Fibroblast of peridontal ligament (primary cell): ENCODE measurements at regions not wholly inside any gene's neighbourhood (a gene's known extent, or its start where the extent isn't known, plus 50 kb on each side); places are given as distances from the start of the nearest gene placed in this dataset.

Source experiments
- DNase-seq: peaks from one replicate; pipeline ENCODE4 v3.0.0-alpha.2; 2010; ENCODE audit errors: extremely low read depth

DNA sequence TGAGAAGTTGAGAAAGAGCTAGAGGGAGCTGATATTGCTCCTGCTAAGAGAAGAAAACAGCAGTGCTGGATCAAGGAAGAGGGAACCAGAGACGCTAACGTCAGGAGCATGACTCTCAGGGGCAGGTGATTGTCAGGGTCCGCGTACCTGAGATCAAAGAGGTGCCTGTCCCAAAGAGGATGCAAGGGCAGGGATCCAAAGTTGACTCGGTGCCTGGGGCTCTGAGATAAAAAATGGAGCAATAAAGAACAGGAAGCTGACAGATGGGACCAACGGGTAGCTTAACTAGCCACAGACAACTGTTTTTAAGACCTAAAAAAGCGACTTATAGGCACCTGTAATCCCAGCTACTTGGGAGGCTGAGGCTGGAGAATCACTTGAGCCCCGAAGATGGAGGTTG is 517.8 kb downstream of the IRX1 start:
- no peak for DNase-seq

DNA sequence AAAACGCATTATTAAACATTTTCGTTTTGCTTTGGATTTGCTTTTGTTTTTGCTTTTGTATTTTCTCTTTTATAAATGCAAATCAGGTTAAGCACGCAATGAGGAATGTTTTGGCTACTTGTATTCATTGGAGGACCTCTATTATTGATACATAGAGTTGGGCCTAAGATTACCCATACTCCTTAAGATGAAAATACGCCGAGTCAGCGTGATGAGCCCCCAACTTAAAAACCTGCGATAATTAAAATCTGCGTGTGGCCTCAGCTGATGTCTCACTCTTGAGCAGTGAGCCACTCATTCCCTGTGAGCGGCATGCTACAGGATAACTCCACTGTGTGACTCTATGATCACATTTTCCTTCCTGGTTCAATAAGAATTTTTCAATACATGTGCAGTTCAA is 518.3 kb downstream of the IRX1 start:
- no peak for DNase-seq

DNA sequence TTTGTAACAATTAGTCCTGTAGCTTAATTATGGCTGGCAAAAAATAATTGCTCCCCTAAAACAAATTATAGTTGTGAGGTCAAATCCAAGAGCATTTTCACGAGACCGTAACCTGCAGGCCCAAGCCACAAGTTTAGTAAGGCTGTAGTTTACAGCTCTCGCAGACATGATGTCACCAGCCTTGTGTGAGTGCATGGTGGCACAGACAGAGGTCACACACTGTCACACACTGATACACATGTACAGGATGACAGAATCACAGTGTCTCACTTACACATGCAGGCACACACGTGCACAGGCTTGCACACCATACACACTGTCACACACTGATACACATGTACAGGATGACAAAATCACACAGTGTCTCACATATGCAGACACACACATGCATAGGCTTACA is 518.8 kb downstream of the IRX1 start:
- no peak for DNase-seq

DNA sequence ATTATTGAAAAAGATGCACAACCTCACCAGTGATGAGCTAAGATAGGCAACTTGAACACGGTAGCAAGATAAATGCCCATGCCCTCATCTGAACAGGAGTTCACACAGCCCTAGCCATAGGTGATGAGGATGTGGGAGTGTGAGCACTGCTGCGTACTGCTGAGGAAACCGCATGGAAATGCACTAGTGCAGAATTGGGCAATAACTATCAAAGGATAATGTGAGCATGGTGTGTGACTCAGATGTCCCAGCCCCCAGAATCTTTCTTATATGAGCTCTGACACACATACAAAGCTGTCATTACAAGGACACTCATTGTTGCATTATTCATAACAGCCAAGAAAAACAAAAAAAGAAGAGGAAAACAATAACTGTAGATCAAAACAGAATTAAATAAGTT is 521.2 kb downstream of the IRX1 start:
- no peak for DNase-seq

DNA sequence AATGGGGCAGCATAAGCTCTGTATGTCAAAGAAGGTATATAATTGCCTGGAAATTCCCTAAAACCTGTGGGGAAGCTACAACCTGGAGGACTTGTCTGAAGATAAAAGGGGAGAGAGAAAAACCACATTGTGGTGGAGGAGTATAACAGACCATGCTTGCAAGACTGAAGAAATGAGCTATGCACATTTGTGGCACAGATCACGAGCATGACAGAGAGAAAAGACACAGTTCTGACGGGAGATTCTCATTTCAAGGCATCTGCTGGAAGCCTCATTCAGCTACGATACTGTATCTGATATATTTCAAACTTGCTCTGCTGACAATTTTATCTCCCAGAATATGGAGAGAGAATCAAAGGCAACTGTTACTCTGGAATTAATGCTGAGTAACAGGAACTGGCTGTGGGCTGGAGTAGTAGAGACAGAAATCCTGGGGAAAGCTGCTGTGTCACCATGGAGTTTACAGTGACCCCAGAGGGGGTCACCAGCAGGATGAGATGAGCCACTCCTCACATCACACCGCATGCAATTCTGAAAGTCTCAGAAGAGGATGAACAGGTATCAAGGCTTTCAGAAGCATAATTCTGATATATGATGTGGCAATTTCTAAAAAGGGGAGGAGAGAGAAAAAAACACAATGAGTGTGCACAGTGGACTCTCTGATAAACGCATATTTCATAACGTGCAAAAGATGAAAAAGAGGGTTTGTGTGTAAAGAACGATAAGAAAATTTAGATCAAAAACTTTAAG is 528.8 kb downstream of the IRX1 start:
- no peak for DNase-seq

DNA sequence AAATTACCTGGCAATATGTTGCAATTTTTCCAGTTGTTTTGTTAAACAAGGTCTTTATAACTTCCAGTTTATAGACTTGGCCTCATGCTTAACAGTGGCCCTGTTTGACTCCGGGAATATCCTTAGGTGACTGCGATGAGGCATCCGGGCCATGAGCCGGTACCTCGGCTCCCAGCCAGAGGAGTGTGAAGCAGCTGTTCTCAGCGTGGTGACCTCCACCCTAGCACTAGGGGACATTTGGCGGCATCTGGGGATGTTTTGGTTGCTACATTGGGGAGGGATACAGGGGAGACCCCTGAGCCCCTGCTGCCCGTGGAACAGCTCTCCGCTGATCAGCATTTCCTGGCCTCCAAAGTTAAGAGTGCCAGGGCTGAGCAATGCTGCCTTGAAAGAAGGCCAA is 533.4 kb downstream of the IRX1 start:
- no peak for DNase-seq

DNA sequence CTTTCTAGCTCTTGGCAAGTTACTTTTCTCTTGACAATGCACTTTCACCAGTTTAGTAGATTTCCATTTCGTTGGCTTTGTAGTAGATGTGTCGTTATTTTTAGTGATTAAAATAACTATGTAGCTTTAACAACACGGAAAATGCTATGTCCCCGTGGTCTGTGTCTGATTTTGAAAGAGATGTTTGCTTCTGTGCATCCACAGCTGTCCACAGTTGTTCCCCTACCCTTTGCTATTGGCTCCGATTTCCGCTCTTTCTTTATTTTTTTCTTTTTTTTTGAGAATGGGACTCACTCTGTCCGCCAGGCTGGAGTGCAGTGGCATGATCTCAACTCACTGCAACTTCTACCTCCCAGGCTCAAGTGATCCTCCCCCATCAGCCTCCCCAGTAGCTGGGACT is 533.9 kb downstream of the IRX1 start:
- no peak for DNase-seq

DNA sequence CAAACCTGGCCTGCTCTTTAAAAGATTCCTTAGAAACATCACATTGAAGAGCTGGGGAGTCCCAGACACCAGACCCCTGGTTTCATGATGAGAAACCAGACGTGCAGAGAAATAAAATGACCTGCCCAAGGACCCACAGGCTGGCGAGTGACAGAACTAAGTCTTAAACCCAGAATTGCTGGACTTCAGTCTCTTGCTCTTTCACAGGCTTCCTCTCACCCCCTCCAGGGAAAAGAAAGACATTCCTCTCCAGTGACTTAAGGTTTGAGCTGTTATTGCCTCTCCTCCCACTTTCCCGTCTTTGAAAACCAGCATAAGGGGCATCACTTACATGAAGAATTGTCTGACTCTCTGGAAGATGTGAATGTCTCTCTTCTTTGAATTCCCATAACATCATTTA is 535.2 kb downstream of the IRX1 start:
- no peak for DNase-seq

DNA sequence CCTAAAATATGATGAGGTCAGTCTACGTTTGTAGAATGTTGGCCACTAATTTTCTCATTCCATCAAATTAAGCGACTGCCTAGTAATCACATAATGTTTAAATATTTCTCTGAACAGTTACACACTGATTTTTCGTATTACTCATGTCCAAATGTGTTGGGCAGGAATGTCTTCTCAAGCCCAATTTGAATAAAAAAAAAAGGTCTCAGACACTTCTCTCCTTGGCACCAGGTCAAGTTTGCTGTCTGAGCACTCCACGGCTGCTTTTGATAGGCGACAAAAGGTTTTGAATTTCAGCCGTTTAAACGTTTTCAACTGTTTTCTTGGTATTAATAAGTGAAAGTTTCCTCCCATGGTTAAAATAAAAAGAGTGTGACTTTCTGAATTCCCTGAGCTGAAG is 542.1 kb downstream of the IRX1 start:
- no peak for DNase-seq

DNA sequence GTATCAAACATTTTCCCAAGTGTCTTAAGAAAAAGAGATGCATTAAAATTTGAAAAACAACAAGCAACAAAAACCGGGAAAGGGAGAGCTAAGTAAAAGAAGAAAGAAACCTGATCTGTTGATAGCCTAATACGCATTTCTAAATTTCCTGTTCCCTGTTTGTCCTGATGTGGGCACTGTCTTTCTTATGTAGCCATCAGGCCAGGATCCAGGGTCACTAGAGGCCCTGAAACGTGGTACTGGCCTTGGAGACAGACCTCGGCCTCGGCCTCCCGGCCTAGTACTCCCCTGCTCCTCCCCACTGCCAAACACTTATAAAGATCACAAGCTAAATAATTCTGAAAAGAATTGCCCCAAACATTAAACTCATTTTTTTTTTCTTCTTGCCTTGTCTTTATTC is 547.2 kb downstream of the IRX1 start:
- no peak for DNase-seq

DNA sequence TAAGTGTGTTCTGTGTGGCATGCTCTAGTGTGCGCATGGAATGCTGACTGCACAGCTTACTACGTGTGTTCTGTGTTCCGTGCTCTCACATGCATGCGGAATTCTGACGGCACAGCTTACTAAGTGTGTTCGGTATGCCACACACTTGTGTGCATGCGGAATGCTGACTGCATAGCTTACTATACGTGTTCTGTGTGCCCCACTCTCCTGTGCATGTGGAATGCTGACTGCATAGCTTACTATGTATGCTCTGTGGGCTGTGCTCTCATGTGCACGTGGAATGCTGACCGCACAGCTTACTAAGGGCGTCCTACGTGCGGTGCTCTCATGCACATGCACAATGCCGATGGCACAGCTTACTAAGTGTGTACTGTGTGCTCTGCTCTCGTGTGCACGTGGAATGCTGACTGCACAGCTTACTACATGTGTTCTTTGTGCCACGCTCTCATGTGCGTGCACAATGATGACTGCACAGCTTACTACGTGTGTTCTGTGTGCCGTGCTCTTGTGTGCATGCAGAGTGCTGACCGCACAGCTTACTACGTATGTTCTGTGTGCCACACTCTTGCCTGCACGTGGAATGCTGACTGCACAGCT is 548.9 kb downstream of the IRX1 start:
- DNase-seq = no peak

DNA sequence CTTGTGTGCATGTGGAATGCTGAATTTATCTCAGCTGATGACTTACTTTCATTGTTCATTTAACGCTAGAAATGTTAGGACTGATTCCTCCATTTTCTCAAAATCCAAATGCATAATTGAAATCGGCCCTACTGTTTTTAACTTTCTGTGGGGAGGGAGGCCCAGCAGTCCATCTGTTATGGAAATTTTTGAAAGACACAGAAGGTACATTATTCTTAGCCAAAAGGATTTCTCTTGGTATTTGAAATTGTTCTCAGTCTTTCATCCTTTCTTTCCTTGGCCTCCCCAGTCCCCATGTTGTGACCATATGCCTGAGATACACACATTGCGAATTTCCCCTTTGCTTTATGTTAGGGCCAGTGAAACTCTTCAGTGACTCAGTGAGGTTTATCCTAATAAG is 549.9 kb downstream of the IRX1 start:
- no peak for DNase-seq

DNA sequence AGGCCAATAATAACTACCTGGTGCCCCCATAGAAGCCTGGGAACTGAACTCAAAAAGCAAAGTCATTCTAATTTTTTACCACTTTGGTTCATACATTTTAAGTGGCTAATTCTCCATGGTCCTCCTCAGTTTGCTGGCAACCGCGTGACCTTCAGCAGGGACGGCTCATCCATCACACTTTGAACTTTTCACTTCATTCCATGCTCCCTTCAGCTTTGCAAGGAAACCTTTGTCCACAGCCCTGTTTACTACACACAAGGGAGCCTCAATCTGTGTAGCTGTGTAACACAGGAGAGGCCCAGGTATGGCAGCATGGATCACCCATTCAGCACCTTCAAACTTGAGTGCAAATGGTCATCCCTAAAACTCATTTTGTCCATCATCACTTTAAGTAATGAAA is 552.4 kb downstream of the IRX1 start:
- DNase-seq = no peak

DNA sequence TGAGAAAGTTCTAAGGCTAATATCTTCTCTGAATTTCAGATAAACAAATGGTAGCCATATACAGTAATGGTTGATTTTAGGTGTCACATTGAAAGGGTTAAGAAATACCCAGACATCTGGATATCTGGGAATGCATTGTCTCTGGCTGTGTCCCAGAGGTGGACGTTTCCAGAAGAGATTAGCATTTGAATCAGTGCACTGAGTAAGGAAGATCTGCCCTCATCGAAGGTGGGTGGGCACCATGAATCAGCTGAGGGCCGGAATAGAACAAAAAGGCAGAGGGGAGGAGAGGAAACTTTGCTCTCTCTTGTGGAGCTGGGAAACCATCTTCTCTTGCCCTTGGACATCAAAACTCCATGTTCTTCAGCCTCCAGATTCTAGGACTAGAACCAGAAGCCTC is 554.4 kb downstream of the IRX1 start:
- no peak for DNase-seq

DNA sequence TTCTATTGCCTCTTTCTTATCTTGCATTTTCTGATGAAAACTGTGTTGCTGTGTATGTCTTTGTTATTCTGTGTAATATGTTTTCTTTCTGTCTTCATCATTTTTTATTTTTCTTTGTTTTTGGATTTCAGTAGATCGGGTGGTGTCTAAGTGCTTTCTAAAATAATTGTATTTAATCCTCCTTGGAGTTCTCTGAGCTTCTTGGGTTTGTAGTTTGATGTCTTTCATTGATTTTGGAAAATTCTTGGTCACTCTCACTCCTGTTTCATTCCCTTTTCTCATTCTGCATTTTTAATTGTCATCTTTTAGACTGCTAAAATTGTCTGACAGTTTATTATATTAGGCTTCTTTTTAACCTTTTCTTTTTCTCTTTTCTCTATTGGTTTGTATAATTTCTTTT is 560.5 kb downstream of the IRX1 start:
- DNase-seq = no peak

DNA sequence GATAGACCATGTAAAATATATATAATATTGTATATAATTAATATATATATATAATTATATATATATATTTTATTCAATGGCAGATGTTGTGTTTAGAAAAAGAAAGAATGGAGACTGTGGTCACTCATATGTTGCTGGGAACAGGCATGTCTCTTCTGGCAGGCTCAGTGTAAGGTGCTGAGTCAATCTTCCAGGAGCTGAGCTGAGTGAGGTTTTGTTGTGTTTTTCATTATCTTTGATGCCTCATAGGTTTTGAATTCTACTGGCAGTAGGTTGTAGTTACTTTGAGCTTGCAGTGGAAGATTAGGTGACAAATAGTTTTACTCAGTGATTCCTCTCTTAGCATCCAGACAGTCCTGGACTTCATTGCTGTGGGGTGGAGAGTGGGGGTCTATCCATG is 561.3 kb downstream of the IRX1 start:
- no peak for DNase-seq

DNA sequence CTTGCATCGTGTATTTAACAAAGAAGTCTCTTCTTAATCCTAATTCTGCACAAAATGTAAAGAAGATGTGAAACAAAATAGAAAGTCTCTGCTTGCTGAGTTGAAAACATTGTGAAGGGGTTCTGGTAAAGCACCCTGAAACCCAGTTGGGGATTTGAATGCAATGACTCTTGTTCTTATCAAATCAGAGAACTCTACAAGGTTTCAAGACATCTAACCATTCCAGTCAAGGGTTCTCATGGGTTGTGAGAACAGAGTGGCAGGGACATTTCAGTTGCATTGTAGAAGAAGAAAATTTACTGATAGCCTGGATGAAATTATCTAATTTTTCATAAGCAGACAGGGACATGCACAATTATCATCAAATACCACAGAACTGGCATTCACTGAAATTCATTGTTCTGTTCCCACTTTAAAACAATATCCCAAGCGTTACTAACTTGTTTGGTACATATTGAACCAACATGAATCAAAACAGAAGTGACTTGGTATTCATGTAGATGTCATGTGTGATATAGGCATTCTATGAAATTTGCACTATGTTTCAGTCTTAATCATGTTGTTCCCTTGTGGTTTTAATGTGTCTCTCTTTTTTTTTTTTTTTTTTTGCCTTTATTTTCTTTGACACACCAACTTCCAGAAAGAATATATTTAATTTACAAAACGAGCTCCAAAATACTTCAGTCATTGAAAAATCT is 563.3 kb downstream of the IRX1 start:
- no peak for DNase-seq

DNA sequence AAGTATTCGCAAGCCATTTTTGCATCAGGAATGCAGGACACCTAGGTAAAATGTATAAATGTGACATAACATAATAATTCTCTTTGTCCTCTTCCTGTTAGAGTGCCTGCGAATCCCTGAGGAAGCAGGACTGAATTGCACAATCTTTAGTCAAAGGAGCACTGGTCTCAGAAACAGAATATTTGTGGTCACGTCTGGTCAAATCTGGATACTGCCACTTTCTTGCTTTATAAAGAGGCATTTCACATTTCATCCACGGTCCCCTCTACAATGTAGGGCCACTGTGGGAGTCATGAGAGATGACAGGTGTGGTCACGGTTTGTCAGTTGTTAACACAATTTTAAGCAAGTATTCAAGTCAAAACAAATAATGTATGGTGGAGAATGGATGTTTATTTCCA is 564.0 kb downstream of the IRX1 start:
- DNase-seq = no peak

DNA sequence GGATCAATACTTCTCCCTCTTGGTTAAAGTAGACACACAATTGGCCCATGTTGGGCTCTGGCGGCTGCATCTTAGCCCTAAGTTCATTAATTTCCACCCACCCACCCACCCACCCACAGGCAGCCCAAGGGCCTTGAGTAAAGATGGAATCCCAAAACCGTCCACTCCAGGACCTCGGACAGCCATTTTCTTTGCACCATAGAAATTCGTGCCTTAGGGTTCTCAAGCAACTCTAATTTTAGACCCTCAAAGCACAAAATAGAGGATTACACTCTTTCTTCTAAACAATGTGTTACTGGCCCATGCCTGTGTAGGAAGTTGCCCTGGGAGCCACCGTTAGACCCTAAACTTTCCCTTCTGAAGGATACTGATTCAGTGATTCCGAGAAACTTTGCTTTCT is 568.5 kb downstream of the IRX1 start:
- DNase-seq = no peak

DNA sequence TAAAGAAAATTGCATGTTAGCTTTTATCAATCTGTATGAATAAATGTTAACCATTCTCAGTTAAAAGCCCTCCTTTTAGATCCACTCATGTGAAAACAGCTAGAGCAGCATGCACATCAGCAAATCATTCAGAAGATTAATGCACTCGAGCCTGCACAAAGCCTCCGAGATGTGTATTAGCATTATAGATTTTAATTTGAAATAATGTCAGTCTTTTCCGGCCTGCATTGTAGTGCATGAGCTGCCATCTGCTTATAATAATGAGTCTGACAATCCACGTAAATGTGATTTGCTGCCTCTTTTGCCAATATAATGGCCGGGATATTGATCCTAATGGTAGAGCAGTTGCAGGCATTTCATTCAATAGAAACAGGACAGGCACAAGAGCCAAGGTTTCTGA is 585.1 kb downstream of the IRX1 start:
- no peak for DNase-seq

DNA sequence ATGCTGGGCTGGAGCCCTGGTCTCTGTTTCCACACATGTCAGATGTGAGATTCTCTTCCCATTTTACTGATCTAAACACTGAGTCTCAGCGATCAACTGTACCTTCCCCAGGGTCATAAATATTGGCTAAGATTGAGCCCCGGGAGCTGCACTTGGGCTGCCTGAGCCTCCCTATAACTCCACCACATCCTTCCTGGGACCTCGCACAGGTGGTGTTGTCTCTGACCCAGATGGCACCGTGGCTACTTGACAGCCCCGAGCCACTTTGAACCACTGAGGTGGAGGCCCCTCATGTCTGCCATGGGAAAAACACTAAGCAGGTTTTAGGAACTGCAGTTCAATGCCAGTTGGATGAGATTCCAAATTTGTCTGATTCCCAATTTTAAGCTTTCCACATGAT is 586.5 kb downstream of the IRX1 start:
- DNase-seq = no peak

DNA sequence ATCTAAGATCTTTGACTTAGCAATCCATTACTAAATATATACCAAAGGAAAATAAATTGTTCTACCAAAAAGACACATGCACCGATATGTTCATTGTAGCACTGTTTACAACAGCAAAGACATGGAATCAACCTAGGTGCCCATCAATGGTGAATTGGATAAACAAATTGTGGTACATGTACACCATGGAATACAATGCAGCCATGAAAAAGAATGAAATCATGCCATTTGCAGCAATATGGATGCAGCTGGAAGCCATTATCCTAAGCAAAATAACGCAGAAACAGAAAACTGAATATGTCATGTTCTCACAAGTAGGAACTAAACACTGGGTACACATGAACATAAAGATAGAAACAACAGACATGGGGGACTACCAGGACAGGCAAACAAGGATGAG is 589.5 kb downstream of the IRX1 start:
- no peak for DNase-seq

DNA sequence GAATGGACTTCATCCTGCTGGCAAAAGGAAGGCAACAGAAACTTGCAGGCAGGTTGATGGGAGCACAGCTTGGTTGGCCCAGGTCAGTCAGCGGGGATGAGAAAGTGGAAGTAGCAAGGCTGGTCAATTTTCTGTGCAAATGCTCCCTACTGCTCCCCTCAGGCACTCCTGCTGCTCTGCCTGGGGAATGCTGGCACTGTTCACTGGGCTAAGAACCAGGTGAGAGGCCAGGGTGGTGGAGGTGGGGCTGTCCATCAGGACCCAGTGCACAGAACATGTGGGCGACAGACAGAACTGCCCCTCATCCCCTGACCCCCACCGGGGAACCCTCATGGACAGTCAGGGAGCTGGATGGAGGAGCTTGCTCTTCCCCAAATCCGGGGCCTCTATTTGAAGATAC is 593.1 kb downstream of the IRX1 start:
- no peak for DNase-seq
